GM23338 (cell line): ENCODE measurements at regions not wholly inside any gene's neighbourhood (a gene's known extent, or its start where the extent isn't known, plus 50 kb on each side); places are given as distances from the start of the nearest gene placed in this dataset.

Experiments used
- ATAC-seq: fragments of 200-7000 bp; cut with Tn5 transposase; 3 replicates; pipeline ENCODE4 v1.9.1; 2020
- DNase-seq: peaks from one replicate; pipeline ENCODE4 v3.0.0-alpha.2; 2015; ENCODE audit warnings: low spot score
- H2AFZ ChIP-seq: fragments of 200-600 bp; sonication (generic); 2 replicates; pipeline ENCODE4 v1.8.0; 2016; ENCODE audit warnings: antibody characterized with exemption, mild to moderate bottlenecking, moderate library complexity
- H3F3A ChIP-seq: fragments of 200-600 bp; sonication (generic); replicated peaks from 2 replicates; pipeline ENCODE4 v1.8.0; 2017; ENCODE audit warnings: antibody characterized with exemption, mixed run types, low read depth
- H3K27ac ChIP-seq: fragments of 200-600 bp; sonication (generic); 2 replicates; pipeline ENCODE4 v1.6.1; 2016; ENCODE audit warnings: low read depth
- H3K27me3 ChIP-seq: fragments of 200-600 bp; sonication (generic); 2 replicates; pipeline ENCODE4 v1.8.0; 2016; ENCODE audit warnings: mild to moderate bottlenecking, mixed run types, moderate library complexity; ENCODE audit not compliant: insufficient read depth
- H3K36me3 ChIP-seq: fragments of 200-600 bp; sonication (generic); 2 replicates; pipeline ENCODE4 v1.8.0; 2016; ENCODE audit warnings: mild to moderate bottlenecking; ENCODE audit not compliant: insufficient read depth
- H3K4me1 ChIP-seq: fragments of 200-600 bp; sonication (generic); 2 replicates; pipeline ENCODE4 v1.8.0; 2016; ENCODE audit warnings: mild to moderate bottlenecking, moderate library complexity; ENCODE audit not compliant: insufficient read depth
- H3K4me2 ChIP-seq: fragments of 200-600 bp; sonication (generic); 2 replicates; pipeline ENCODE4 v1.7.1; 2017; ENCODE audit warnings: mixed run types
- H3K4me3 ChIP-seq: fragments of 200-600 bp; sonication (generic); 2 replicates; pipeline ENCODE4 v1.6.1; 2016; ENCODE audit warnings: mixed run types
- H3K79me2 ChIP-seq: fragments of 200-600 bp; sonication (generic); replicated peaks from 2 replicates; pipeline ENCODE4 v1.8.0; 2017; ENCODE audit warnings: mild to moderate bottlenecking; ENCODE audit not compliant: insufficient read depth
- H3K9me2 ChIP-seq: fragments of 200-600 bp; sonication (generic); 2 replicates; pipeline ENCODE4 v1.8.0; 2017; ENCODE audit not compliant: insufficient read depth
- H4K20me1 ChIP-seq: fragments of 200-600 bp; sonication (generic); replicated peaks from 2 replicates; pipeline ENCODE4 v1.8.0; 2017; ENCODE audit warnings: mild to moderate bottlenecking; ENCODE audit not compliant: insufficient read depth
- H3K27ac Mint-ChIP-seq: 2 replicates; pipeline ENCODE4 v1.8.0; 2020; ENCODE audit warnings: inconsistent platforms, mild to moderate bottlenecking, moderate library complexity, mixed read lengths
- H3K27me3 Mint-ChIP-seq: 3 replicates; pipeline ENCODE4 v1.8.0; 2022; ENCODE audit warnings: low read depth, mild to moderate bottlenecking, moderate library complexity, mixed read lengths, inconsistent platforms; ENCODE audit not compliant: insufficient read depth, poor library complexity
- H3K36me3 Mint-ChIP-seq: 3 replicates; pipeline ENCODE4 v1.8.0; 2021; ENCODE audit warnings: low read depth, mild to moderate bottlenecking, inconsistent platforms, moderate library complexity, mixed read lengths
- H3K4me1 Mint-ChIP-seq: 3 replicates; pipeline ENCODE4 v1.8.0; 2020; ENCODE audit warnings: mild to moderate bottlenecking, inconsistent platforms, mixed read lengths
- H3K4me3 Mint-ChIP-seq: 3 replicates; pipeline ENCODE4 v1.8.0; 2021; ENCODE audit warnings: moderate library complexity, mild to moderate bottlenecking, inconsistent platforms, mixed read lengths
- H3K9me3 Mint-ChIP-seq: 3 replicates; pipeline ENCODE4 v1.8.0; 2020; ENCODE audit warnings: moderate library complexity, mild to moderate bottlenecking, inconsistent platforms, mixed read lengths
- CREB1 ChIP-seq: fragments of 250-450 bp; sonication (Bioruptor Pico); IDR thresholded peaks from 2 replicates; pipeline ENCODE4 v1.5.0; 2020; ENCODE audit warnings: low read depth, mild to moderate bottlenecking, moderate library complexity
- CTCF ChIP-seq, 2 experiments: fragments of 200-600 bp in 1 of 2; sonication (generic) in 1 of 2; conservative IDR thresholded peaks; 2 replicates each; pipeline versions ENCODE4 v1.5.1 to v1.6.1; 2016 to 2017; ENCODE audit warnings: antibody characterized with exemption in 2 of 2, low read depth in 2 of 2, mild to moderate bottlenecking in 2 of 2, moderate library complexity in 1 of 2
- ETS1 ChIP-seq: IDR thresholded peaks from 2 replicates; pipeline ENCODE4 v1.6.1; 2016; ENCODE audit warnings: antibody characterized with exemption
- EZH2 ChIP-seq: fragments of 200-600 bp; sonication (generic); IDR thresholded peaks from one replicate; pipeline ENCODE4 v1.8.0; 2017; ENCODE audit warnings: antibody characterized with exemption, mild to moderate bottlenecking, low read depth; ENCODE audit not compliant: unreplicated experiment
- EZH2phosphoT487 ChIP-seq: fragments of 200-600 bp; sonication (generic); IDR thresholded peaks from one replicate; pipeline ENCODE4 v1.8.1; 2018; ENCODE audit warnings: antibody characterized with exemption; ENCODE audit not compliant: unreplicated experiment
- JUNB ChIP-seq: IDR thresholded peaks from one replicate; pipeline ENCODE4 v1.6.1; 2016; ENCODE audit warnings: antibody characterized with exemption; ENCODE audit not compliant: unreplicated experiment
- NANOG ChIP-seq: IDR thresholded peaks from 2 replicates; pipeline ENCODE4 v1.6.1; 2016; ENCODE audit warnings: antibody characterized with exemption, borderline replicate concordance
- POLR2AphosphoS5 ChIP-seq: IDR thresholded peaks from 2 replicates; pipeline ENCODE4 v1.6.1; 2016; ENCODE audit warnings: antibody characterized with exemption, low read depth
- REST ChIP-seq: IDR thresholded peaks from one replicate; pipeline ENCODE4 v1.6.1; 2018; ENCODE audit warnings: antibody characterized with exemption; ENCODE audit not compliant: unreplicated experiment
- STAT1 ChIP-seq: IDR thresholded peaks from one replicate; pipeline ENCODE4 v1.6.1; 2016; ENCODE audit warnings: antibody characterized with exemption; ENCODE audit not compliant: unreplicated experiment
- ZNF114 ChIP-seq: fragments of 250-450 bp; sonication (Bioruptor Pico); IDR thresholded peaks from 2 replicates; pipeline ENCODE4 v1.5.0; 2020; ENCODE audit warnings: mild to moderate bottlenecking, moderate library complexity
- ZNF331 ChIP-seq: fragments of 250-450 bp; sonication (Bioruptor Pico); IDR thresholded peaks from 2 replicates; pipeline ENCODE4 v1.5.0; 2020; ENCODE audit warnings: low read depth, mild to moderate bottlenecking, moderate library complexity
- ZNF462 ChIP-seq: fragments of 250-450 bp; sonication (Bioruptor Pico); IDR thresholded peaks from 2 replicates; pipeline ENCODE4 v1.5.0; 2020; ENCODE audit warnings: mild to moderate bottlenecking, moderate library complexity

GRCh38 chr2:18870307-18870706, 280.9 kb upstream of the NT5C1B start:
- no peak overlapping the region for H3K27ac Mint-ChIP-seq
- Histone ChIP-seq H2AFZ (no peak overlapping the region), H3K27me3 (no peaks in the 10 kb centered on the region), H3K79me2 (no peaks in the 10 kb centered on the region), H3K27ac (no peak overlapping the region), H3K4me3 (no peak overlapping the region), H3F3A (no peaks in the 10 kb centered on the region), H3K4me1 (no peaks in the 10 kb centered on the region), H4K20me1 (no peaks in the 10 kb centered on the region), H3K9me2 (no peaks in the 10 kb centered on the region; the same call in 1 of the 2 replicates), H3K36me3 (no peaks in the 10 kb centered on the region), H3K4me2 (no peak overlapping the region)
- no peak overlapping the region for H3K4me3 Mint-ChIP-seq
- TF ChIP-seq EZH2phosphoT487 (no peak), ZNF331 (CRISPR knock-in tag) (no peak), STAT1 (no peak), REST (no peak), POLR2AphosphoS5 (no peak), ZNF462 (no peak), NANOG (no peak), CTCF (conservative IDR thresholded peaks at IDR 0.05; ENCODE audit: low read depth in 2 of 2) (no peak), ETS1 (no peak), EZH2 (no peak), CREB1 (CRISPR knock-in tag) (no peak), ZNF114 (no peak), JUNB (no peak)
- H3K9me3 Mint-ChIP-seq = peaks cover 19% of the 10 kb centered on the region; the same call in 2 of the 3 replicates
- peaks cover 3% of the 10 kb centered on the region; the same call in 1 of the 3 replicates for H3K36me3 Mint-ChIP-seq
- ATAC-seq = no peak
- H3K4me1 Mint-ChIP-seq = no peaks in the 10 kb centered on the region; the same call in 2 of the 3 replicates
- H3K27me3 Mint-ChIP-seq = no peaks in the 10 kb centered on the region
- no peak for DNase-seq
